HG03342 (cell line): ENCODE measurements at regions not wholly inside any gene's neighbourhood (a gene's known extent, or its start where the extent isn't known, plus 50 kb on each side); places are given as distances from the start of the nearest gene placed in this dataset.

ENCODE experiments used
- ATAC-seq: cut with Tn5 transposase; IDR thresholded peaks from one replicate; pipeline ENCODE4 v1.9.1; 2021; ENCODE audit warnings: mild to moderate bottlenecking, moderate library complexity; ENCODE audit not compliant: unreplicated experiment

DNA sequence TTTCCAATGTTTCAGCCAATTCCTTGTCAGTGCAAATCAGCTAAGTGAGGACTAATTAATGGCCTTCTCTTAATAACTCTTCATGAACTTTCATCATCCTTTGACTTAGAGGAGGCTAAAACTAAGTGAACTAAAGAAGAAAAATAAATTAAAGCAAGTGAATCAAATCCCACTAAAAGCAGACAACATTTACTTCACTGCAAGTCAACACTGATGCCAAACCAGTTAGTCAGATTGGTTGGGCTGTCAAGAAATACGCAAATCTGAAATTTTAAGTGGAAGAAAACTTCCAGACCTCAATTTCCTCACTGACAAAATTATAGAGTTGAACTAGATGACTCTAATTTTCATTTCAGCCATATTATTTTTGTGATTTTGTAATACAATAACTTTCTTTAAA, 137.2 kb upstream of the PRLR start:
- ATAC-seq = no peak

- ATAC-seq = no peak
Measured at GRCh38 chr5:35365758-35366157, 135.5 kb upstream of the PRLR start.

- ATAC-seq = no peak
Measured at GRCh38 chr5:35364350-35364749, 134.1 kb upstream of the PRLR start.

- ATAC-seq = no peak
Measured at GRCh38 chr5:35363387-35363965, 133.2 kb upstream of the PRLR start.

GRCh38 chr5:35362772-35363171, 132.5 kb upstream of the PRLR start:
- ATAC-seq = no peak

DNA sequence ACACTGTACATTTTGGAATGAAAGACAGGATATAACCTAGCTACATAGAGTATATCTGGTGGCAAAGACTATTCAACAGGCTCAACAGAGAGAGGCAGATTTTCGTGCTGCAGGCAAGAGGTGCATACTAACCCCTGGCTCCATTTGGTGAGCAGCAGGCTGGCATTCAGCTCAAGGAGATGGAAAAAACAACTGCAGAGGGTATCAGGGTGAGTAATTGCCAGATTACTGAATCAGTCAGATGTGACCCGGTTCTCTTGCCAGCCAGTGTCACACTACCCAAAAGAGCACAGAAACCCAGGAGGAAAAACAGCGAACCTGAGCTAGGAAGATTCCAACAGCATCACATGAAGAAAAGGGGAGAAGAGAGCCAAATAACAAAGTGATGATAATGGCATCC, 130.4 kb upstream of the PRLR start:
- ATAC-seq = no peak

- no peak for ATAC-seq
Measured at GRCh38 chr5:35359859-35360258, 129.6 kb upstream of the PRLR start.

DNA sequence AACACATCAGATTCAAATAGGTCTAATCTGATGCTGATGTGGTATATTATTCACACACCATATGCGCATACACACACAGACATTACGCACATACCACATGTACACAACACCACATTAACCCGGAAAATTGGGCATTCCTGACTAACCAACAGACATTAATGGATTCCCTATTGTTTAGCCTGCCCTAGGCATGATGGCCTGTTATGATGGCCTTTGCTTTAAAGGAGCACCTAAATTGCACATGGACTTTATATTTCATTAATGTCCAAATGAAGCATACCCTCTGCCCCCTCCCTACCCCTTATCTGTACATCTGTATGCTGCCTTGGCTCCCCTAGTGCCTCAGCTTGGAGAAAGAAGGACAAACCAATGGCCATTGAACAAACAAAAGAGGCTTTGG, 127.7 kb upstream of the PRLR start:
- ATAC-seq = no peak

GRCh38 chr5:35356725-35357124, 126.4 kb upstream of the PRLR start:
- ATAC-seq = no peak

GRCh38 chr5:35354751-35355150, 124.5 kb upstream of the PRLR start:
- ATAC-seq = no peak

DNA sequence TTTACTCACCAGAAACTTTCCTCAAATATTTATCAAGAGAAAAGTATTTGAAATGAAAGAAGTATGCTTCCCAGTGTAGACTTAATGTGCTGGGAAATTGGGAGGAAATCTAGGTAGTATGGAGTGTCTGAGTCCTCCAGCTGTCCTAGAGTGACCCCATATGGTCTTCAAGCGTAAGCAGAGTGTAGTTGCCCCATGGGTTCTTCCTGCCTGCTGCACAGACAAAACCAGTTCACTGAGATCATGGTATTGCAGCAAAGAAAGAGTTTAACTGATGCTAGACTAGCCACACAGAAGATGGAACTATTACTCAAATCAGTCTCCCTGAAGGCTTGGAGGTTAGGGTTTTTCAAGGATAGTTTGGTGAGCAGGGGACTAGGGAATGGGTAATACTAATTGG, 114.9 kb upstream of the PRLR start:
- ATAC-seq = no peak

DNA sequence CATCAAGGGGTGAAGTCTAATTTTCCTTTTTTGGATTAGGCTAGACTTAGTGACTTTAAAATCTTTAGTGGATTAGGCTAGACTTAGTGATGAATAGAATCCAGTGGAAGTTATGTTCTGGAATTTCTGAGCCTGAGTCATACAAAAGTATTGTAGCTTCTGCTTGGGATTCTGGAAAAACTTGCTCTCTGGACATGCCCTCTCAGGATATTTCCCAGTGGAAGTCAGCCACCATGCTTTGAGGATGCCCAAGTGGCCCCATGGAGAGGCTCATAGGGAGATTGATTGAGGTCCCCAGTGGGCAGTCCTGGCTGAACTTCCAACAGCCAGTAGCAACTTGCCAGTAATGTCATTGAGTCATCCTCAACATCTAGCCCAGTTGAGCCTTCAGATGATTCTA, 112.4 kb upstream of the PRLR start:
- ATAC-seq = no peak

- no peak for ATAC-seq
Measured at GRCh38 chr5:35341189-35341588, 110.9 kb upstream of the PRLR start.

GRCh38 chr5:35339616-35340100, 109.4 kb upstream of the PRLR start:
- ATAC-seq = no peak

GRCh38 chr5:35339006-35339405, 108.7 kb upstream of the PRLR start:
- ATAC-seq = no peak

DNA sequence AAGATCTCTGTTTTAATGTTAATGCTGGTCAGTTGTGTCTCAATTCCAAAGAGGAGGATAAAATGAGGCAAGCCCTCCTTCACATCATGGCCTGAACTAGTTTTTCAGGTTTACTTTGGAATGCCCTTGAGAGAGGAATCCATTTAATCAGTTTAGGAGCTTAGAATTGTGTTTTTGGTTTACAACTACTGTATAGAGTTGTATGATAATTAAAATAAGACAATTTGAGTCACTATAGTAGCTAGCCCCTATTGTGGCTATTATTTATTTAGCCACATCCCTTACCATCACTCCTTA, 107.8 kb upstream of the PRLR start:
- no peak for ATAC-seq

DNA sequence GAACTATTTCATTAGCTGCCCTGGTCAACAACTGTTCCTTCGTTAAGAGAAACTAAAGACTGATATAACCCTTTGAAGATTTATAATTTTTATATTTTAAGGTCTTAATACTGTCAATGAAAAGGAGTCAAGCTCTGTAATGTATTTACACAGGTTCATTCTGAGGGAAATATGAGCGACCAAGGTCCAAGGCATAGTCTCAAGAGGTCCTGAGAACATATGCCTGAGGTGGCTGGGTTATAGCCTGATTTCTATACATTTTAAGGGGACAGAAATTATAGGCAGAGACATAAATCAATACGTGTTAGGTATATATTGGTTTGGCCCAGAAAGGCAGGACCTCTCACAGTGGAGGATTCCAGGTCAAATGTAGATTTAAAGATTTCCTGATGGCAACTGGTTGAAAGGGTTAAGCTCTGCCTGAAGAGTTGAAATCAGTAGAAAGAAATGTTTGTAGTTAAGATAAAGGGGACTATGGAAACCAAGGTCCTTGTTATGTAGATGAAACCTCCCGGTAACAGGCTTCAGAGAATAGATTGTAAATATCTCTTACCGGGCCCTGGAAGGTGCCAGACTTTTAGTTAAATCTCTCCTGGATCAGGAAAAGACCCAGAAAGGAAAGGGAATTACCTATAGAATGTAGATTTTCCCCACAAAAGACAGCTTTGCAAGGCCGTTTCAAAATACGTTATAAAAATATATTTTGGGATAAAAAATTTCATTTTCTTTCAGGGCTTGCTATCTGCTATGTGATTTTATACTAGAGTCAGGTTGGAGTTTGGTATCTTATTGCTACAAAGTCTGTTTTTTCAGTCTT, 107.3 kb upstream of the PRLR start:
- no peak for ATAC-seq

- no peak for ATAC-seq
Measured at GRCh38 chr5:35336230-35336629, 105.9 kb upstream of the PRLR start.

DNA sequence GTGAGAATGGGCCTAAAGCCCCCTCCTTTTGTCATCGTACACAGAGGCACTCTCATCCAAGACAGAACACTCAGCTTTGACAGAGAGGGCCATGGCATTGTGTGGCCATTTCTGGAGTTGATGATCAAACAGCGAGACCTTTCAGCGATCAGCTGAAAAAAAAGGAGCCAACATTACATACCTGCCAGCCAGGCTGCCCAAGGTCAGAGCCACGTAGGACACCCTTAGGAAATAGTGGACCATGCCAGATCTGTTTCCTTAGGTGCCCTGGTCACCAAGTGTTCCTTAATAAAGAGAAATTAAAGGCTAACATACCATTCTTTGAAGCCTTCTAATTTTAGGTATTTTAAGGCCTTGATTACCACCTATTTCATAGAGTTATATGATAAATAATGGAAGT, 105.5 kb upstream of the PRLR start:
- ATAC-seq = no peak

DNA sequence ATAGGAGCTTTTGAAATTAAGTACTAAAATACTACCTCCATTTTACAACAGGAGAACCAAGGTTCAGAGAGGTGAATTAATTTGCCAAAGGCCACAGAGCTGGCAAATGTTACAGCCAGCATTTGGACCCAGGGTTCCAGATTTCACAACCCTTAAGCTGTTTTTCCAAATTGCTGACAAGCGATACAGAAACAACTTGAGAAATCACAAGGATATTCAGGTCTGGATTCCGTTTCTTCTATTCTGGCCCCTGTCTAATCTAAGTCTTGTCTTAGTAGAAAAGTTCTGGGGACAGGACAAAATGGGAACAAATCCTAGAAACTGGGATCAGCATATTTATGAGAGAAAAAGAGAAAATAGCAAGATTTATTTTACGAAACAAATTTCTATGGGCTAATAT, 103.1 kb upstream of the PRLR start:
- ATAC-seq = no peak

DNA sequence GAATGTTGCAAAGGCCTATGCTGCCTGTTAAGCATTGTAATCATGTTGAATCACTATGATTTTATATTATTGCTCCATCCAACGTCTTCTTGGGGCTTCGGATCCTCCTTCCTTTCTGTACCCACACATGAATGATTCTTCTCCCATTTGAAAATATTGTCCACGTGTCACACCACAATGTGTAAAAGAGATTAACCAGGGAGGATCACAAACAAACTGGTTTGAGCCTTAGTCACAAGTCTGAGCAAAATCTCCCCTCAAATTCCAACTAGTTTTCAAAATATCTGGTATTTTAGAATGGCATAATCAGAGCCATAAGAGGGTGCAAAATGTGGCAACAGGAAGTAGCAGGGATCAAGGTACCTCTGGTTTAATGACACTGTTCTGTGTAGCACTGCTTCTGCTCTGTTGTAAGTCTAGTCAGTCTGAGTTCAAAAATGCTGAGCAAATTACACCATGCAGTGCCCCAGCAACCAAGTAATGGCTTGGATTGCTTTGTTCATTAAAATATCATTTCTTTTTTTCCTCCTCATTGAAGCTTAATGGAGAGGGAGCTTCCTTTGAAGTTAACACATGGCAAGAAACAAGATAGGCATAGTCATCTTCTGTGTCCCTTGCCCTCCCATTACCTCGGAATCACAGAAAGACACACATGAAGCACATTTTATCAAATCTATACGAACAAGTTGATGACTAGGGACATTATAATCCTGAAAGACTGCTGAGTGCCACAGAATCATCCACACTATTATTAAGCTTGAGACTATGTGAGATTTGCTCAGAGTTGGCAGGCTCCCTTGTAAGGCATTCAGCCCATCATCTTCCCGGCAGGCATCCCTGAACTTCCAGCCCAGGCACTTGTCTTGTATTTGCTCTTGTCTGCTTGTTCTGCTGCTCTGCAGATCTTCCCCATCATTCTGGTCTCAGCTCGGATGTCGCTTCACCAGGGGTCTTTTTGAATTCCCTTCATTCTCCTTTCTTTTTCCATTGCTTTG, 102.0 kb upstream of the PRLR start:
- ATAC-seq = no peak

DNA sequence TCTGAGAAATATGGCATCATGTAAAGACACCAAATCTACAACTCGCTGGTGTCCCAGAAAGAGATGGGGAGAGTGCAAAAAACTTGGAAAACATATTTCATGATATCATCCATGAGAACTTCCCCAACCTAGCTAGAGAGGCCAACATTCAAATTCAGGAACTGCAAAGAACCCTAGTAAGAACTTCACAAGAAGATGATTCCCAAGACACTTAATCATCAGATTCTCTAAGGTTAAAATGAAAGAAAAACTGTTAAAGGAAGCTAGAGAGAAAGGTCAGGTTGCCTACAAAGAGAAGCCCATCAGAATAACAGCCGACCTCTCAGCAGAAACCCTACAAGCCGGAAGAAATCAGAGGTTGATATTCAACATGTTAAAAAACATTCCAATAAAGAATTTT, 95.5 kb upstream of the PRLR start:
- ATAC-seq = no peak
